ENCODE measurements at regions not wholly inside any gene's neighbourhood (a gene's known extent, or its start where the extent isn't known, plus 50 kb on each side); places are given as distances from the start of the nearest gene placed in this dataset.

- H3K27ac ChIP-seq (ENCODE audit: extremely low read depth, low read depth, low read length): no peak overlapping the region
- H3K9me3 ChIP-seq (ENCODE audit: control insufficient read depth, insufficient read depth, low read depth, low read length): no peaks in the 10 kb centered on the region
- TF ChIP-seq ZNF747 (tag by site-specific recombination; IDR thresholded peaks at IDR 0.05) (no peak), GLI2 (tag by site-specific recombination; IDR thresholded peaks at IDR 0.05; ENCODE audit: borderline replicate concordance, low read depth) (no peak), OVOL3 (tag by site-specific recombination; IDR thresholded peaks at IDR 0.05) (no peak), ZNF48 (tag by site-specific recombination; IDR thresholded peaks at IDR 0.05) (no peak)
- no peaks in the 10 kb centered on the region for H3K36me3 ChIP-seq (ENCODE audit: control insufficient read depth in 2 of 2, insufficient read depth in 1 of 2, low read length in 2 of 2)
- H3K4me3 ChIP-seq (ENCODE audit: low read depth, low read length): no peak overlapping the region
- ChIA-PET CTCF (no interaction called here), POLR2A (no interaction called here)
- no peaks in the 10 kb centered on the region for H3K4me1 ChIP-seq (ENCODE audit: control insufficient read depth, insufficient read depth, low read length)
These were observed 456.7 kb downstream of the GLUD2 start for GRCh38 chrX:121504153-121504552.

DNA sequence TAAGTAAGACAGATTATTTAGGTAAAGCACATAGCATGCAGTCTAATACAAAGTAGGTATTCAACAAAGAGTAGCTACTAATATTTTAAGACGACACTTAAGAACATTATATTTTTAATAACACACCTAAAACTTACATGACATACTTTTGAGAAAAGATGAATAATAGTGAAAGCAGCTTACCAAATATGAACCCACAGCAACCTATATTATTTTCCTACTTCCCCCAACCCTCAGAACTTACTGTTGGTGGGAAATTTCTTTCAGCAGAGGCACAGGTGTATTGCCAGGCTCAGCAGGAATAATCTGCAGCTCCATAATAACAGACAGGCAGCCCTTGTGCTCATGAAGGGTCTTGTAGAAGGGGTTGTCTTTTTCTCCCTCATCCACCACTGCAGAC, 498.9 kb downstream of the GLUD2 start:
- ChIA-PET CTCF (no interaction called here), POLR2A (no interaction called here)

GRCh38 chrX:121558886-121559285, 511.5 kb downstream of the GLUD2 start:
- CTCF ChIA-PET: no interaction called here
- no peak overlapping the region for H3K27ac ChIP-seq (ENCODE audit: extremely low read depth, low read depth, low read length)
- no peaks in the 10 kb centered on the region for H3K36me3 ChIP-seq (ENCODE audit: control insufficient read depth in 2 of 2, insufficient read depth in 1 of 2, low read length in 2 of 2)
- POLR2A ChIA-PET: no interaction called here
- no peaks in the 10 kb centered on the region for H3K4me1 ChIP-seq (ENCODE audit: control insufficient read depth, insufficient read depth, low read length)
- H3K9me3 ChIP-seq (ENCODE audit: control insufficient read depth, insufficient read depth, low read depth, low read length): no peaks in the 10 kb centered on the region
- no peak for TF ChIP-seq ZNF239 (tag by site-specific recombination; IDR thresholded peaks at IDR 0.05)
- no peak for TF ChIP-seq ZNF664 (tag by site-specific recombination; IDR thresholded peaks at IDR 0.05)
- TF ChIP-seq HIC1 (tag by site-specific recombination; IDR thresholded peaks at IDR 0.05): no peak
- TF ChIP-seq PBX3 (CRISPR knock-in tag; IDR thresholded peaks at IDR 0.05): no peak
- TF ChIP-seq ZNF114 (tag by site-specific recombination; IDR thresholded peaks at IDR 0.05): no peak
- TF ChIP-seq ZNF23 (tag by site-specific recombination; IDR thresholded peaks at IDR 0.05; ENCODE audit: borderline replicate concordance): no peak
- no peak overlapping the region for H3K4me3 ChIP-seq (ENCODE audit: low read depth, low read length)

More for the DNA sequence above, 498.9 kb downstream of the GLUD2 start:
- Histone ChIP-seq H3K36me3 (ENCODE audit: control insufficient read depth in 2 of 2, insufficient read depth in 1 of 2, low read length in 2 of 2) (no peaks in the 10 kb centered on the region), H3K4me3 (ENCODE audit: low read depth, low read length) (no peak overlapping the region), H3K4me1 (ENCODE audit: control insufficient read depth, insufficient read depth, low read length) (no peaks in the 10 kb centered on the region), H3K27ac (ENCODE audit: extremely low read depth, low read depth, low read length) (no peak overlapping the region), H3K9me3 (ENCODE audit: control insufficient read depth, insufficient read depth, low read depth, low read length) (no peaks in the 10 kb centered on the region)
- no peak for TF ChIP-seq ZNF776 (tag by site-specific recombination; IDR thresholded peaks at IDR 0.05; ENCODE audit: borderline replicate concordance)
- no peak for TF ChIP-seq ZNF146 (tag by site-specific recombination; IDR thresholded peaks at IDR 0.05)

DNA sequence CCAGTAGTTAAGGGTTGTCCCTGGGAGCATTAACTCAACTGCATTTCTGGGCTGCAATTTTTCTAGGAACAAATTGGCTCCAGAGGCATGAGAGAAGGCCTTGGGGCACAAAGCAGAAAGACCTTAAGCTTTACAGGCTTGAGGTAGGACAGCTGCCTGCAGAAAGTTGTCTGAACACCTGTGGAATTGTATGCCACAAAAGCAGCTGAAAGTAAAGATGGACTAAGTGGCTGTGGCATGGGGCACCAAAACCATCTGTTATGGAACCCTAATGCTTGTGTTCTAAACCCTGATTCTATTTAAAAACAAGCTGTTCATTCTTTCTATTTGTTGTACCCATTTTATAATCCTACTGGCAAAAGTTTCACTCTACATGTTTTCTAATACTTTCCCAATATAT, 515.2 kb downstream of the GLUD2 start:
- ChIA-PET CTCF (no interaction called here), POLR2A (no interaction called here)
- Histone ChIP-seq H3K4me1 (ENCODE audit: control insufficient read depth, insufficient read depth, low read length) (no peaks in the 10 kb centered on the region), H3K36me3 (ENCODE audit: control insufficient read depth in 2 of 2, insufficient read depth in 1 of 2, low read length in 2 of 2) (no peaks in the 10 kb centered on the region), H3K4me3 (ENCODE audit: low read depth, low read length) (no peak overlapping the region), H3K27ac (ENCODE audit: extremely low read depth, low read depth, low read length) (no peak overlapping the region), H3K9me3 (ENCODE audit: control insufficient read depth, insufficient read depth, low read depth, low read length) (no peaks in the 10 kb centered on the region; the same call in 1 of the 2 replicates)
- TF ChIP-seq ZNF692 (tag by site-specific recombination; IDR thresholded peaks at IDR 0.05) (no peak), ZNF600 (tag by site-specific recombination; IDR thresholded peaks at IDR 0.05) (no peak), ZBTB48 (tag by site-specific recombination; IDR thresholded peaks at IDR 0.05) (no peak), ZNF585B (tag by site-specific recombination; IDR thresholded peaks at IDR 0.05) (no peak), BCL11A (tag by site-specific recombination; IDR thresholded peaks at IDR 0.05; ENCODE audit: low read depth) (no peak), GFI1B (tag by site-specific recombination; IDR thresholded peaks at IDR 0.05) (no peak), ZNF211 (tag by site-specific recombination; IDR thresholded peaks at IDR 0.05; ENCODE audit: low read depth) (no peak), ZNF37A (tag by site-specific recombination; IDR thresholded peaks at IDR 0.05) (no peak), ZNF23 (tag by site-specific recombination; IDR thresholded peaks at IDR 0.05; ENCODE audit: borderline replicate concordance) (no peak)
- TF ChIP-seq, protein P1, sequence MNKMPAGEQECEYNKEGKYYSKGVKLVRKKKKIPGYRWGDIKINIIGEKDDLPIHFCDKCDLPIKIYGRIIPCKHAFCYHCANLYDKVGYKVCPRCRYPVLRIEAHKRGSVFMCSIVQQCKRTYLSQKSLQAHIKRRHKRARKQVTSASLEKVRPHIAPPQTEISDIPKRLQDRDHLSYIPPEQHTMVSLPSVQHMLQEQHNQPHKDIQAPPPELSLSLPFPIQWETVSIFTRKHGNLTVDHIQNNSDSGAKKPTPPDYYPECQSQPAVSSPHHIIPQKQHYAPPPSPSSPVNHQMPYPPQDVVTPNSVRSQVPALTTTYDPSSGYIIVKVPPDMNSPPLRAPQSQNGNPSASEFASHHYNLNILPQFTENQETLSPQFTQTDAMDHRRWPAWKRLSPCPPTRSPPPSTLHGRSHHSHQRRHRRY (tag by site-specific recombination; IDR thresholded peaks at IDR 0.05): no peak
- TF ChIP-seq, protein P2, sequence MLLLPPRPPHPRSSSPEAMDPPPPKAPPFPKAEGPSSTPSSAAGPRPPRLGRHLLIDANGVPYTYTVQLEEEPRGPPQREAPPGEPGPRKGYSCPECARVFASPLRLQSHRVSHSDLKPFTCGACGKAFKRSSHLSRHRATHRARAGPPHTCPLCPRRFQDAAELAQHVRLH (tag by site-specific recombination; IDR thresholded peaks at IDR 0.05): no peak
